GM21526 (cell line): ENCODE measurements at regions not wholly inside any gene's neighbourhood (a gene's known extent, or its start where the extent isn't known, plus 50 kb on each side); places are given as distances from the start of the nearest gene placed in this dataset.

Source experiments
- ATAC-seq: cut with Tn5 transposase; IDR thresholded peaks from one replicate; pipeline ENCODE4 v1.9.1; 2021; ENCODE audit warnings: moderate library complexity; ENCODE audit not compliant: unreplicated experiment, low FRiP score

DNA sequence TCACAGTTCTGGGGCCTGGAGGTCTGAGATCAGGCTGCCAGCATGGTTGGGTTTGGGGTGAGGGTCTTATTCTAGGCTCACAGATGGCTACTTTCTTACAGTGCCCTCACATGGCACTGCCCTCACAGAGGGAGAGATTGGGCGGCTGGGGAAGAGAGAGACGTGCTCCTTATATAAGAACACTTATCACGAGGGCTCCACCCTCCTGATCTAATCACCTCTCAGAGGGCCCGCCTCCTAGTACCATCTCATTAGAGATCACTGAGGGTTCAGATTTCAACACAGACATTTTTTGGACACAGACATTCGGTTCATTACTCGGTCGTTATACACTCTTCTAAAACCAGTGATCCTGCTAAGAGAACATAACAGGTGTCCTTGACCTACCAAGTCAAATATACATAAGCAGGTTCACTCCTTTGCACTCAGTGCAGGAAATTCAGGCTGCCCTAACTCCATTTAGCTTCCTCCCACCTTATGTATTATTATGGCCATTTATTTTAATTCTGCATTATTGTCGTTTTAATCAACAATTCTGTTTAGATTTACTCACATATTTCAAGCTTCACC lies 121.7 kb downstream of the ICE1 start:
- ATAC-seq: no peak

DNA sequence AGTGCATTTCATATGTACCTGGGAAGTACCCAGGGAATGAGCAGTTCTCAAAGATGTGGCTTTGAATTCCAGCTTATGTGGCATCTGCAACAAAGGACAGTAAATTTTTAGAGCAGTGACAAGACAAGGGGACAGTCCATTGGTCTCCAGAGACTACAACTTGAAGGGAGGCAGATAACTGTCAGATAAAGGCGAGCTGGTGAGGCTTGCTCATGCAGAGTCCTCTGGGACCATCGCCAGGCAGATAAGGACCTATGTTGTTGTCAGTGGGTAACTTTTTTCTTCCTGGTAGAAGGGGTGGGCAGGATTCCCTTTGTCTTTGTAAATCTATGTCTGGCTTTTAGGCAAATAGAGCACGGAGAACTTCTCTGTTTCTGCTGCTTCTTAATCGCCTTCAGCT lies 120.2 kb downstream of the ICE1 start:
- no peak for ATAC-seq

DNA sequence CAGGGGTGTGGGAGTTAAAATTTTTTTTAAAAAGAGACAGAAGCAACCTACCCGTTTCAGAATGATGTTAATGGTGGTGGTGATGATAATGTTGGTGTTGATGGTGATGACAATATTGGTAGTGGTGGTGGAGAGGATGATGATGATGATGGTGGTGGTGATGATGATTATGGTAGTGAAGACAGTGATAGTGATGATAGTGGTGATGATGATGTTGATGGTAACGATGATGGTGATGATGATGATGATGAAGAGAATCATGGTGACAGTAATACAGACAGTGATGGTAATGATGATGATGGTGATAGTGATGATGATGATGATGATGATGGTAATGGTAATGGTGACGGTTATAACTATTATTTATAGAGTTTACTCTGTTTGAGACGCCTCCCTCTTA lies 117.6 kb downstream of the ICE1 start:
- ATAC-seq: no peak
